Middle frontal gyrus (tissue), 1 donor: ENCODE measurements at regions not wholly inside any gene's neighbourhood (a gene's known extent, or its start where the extent isn't known, plus 50 kb on each side); places are given as distances from the start of the nearest gene placed in this dataset.
"Not testable (repeated sequence)": the region's sequence is repeated elsewhere in the genome, so short reads cannot be mapped to it uniquely, and the experiment has no call there.

Source experiments
- DNase-seq: peaks from one replicate; pipeline ENCODE4 v3.0.0-alpha.2; 2015; ENCODE audit warnings: low spot score; ENCODE audit errors: extremely low spot score

- DNase-seq = no peak
Measured at GRCh38 chr13:70324519-70324918, 216.3 kb upstream of the KLHL1 start.

- DNase-seq = no peak
Measured at GRCh38 chr13:70311191-70311590, 202.9 kb upstream of the KLHL1 start.

GRCh38 chr13:70310396-70311119 is 202.3 kb upstream of the KLHL1 start:
- no peak for DNase-seq

GRCh38 chr13:70297189-70297616 is 189.0 kb upstream of the KLHL1 start:
- DNase-seq = no peak

GRCh38 chr13:70284371-70284770 is 176.1 kb upstream of the KLHL1 start:
- DNase-seq = no peak

- DNase-seq = no peak
Measured at GRCh38 chr13:70275841-70276240, 167.6 kb upstream of the KLHL1 start.

- DNase-seq = no peak
Measured at GRCh38 chr13:70255406-70255991, 147.2 kb upstream of the KLHL1 start.

GRCh38 chr13:70253834-70254233 is 145.6 kb upstream of the KLHL1 start:
- no peak for DNase-seq

- DNase-seq = no peak
Measured at GRCh38 chr13:70253411-70253810, 145.2 kb upstream of the KLHL1 start.

GRCh38 chr13:70249332-70250064 is 141.2 kb upstream of the KLHL1 start:
- no peak for DNase-seq

- no peak for DNase-seq
Measured at GRCh38 chr13:70237131-70237530, 128.9 kb upstream of the KLHL1 start.

GRCh38 chr13:70235565-70235964 is 127.3 kb upstream of the KLHL1 start:
- DNase-seq = no peak

GRCh38 chr13:70223911-70224310 is 115.7 kb upstream of the KLHL1 start:
- DNase-seq = no peak

GRCh38 chr13:70222926-70223325 is 114.7 kb upstream of the KLHL1 start:
- no peak for DNase-seq

- no peak for DNase-seq
Measured at GRCh38 chr13:70218618-70219017, 110.4 kb upstream of the KLHL1 start.

GRCh38 chr13:70208968-70209367 is 100.7 kb upstream of the KLHL1 start:
- not testable (repeated sequence) for DNase-seq

- DNase-seq = no peak
Measured at GRCh38 chr13:70206671-70207070, 98.4 kb upstream of the KLHL1 start.

GRCh38 chr13:70203661-70204229 is 95.5 kb upstream of the KLHL1 start:
- no peak for DNase-seq

- no peak for DNase-seq
Measured at GRCh38 chr13:70191034-70191433, 82.8 kb upstream of the KLHL1 start.

- no peak for DNase-seq
Measured at GRCh38 chr13:70189981-70190380, 81.7 kb upstream of the KLHL1 start.

GRCh38 chr13:70188567-70188966 is 80.3 kb upstream of the KLHL1 start:
- DNase-seq = no peak

GRCh38 chr13:70183041-70183440 is 74.8 kb upstream of the KLHL1 start:
- DNase-seq = no peak
